SK-N-MC (cell line): ENCODE measurements at regions not wholly inside any gene's neighbourhood (a gene's known extent, or its start where the extent isn't known, plus 50 kb on each side); places are given as distances from the start of the nearest gene placed in this dataset.

Experiments used
- DNase-seq: peaks from one replicate; pipeline ENCODE4 v3.0.0-alpha.2; 2011; ENCODE audit warnings: low read depth, low spot score
- H3K27ac ChIP-seq: fragments of 200-600 bp; sonication (generic); 2 replicates; pipeline ENCODE4 v1.5.1; 2016; ENCODE audit warnings: mixed run types
- H3K36me3 ChIP-seq: fragments of 200-600 bp; sonication (generic); 2 replicates; pipeline ENCODE4 v1.6.1; 2017; ENCODE audit warnings: antibody characterized with exemption, low read length, mixed read lengths; ENCODE audit not compliant: insufficient read depth
- H3K4me3 ChIP-seq: fragments of 200-600 bp; sonication (generic); 2 replicates; pipeline ENCODE4 v1.5.1; 2016
- H3K9ac ChIP-seq: fragments of 200-600 bp; sonication (generic); 2 replicates; pipeline ENCODE4 v1.8.0; 2017; ENCODE audit warnings: mixed run types, mixed read lengths; ENCODE audit not compliant: insufficient read length
- H3K9me3 ChIP-seq: fragments of 200-600 bp; sonication (generic); 2 replicates; pipeline ENCODE4 v1.6.1; 2017; ENCODE audit warnings: low read depth, mild to moderate bottlenecking, antibody characterized with exemption, low read length, moderate library complexity, mixed read lengths
- EZH2 ChIP-seq: fragments of 200-600 bp; sonication (generic); IDR thresholded peaks from one replicate; pipeline ENCODE4 v1.6.1; 2017; ENCODE audit warnings: antibody characterized with exemption
- FOXP2 ChIP-seq: optimal IDR thresholded peaks from 2 replicates; pipeline ENCODE3; 2011; ENCODE audit warnings: mild to moderate bottlenecking, moderate library complexity; ENCODE audit not compliant: insufficient read depth; ENCODE audit errors: extremely low read length, control extremely low read depth
- POLR2AphosphoS5 ChIP-seq: IDR thresholded peaks from 2 replicates; pipeline ENCODE4 v1.6.1; 2012; ENCODE audit warnings: mild to moderate bottlenecking, low read depth, low read length, borderline replicate concordance

DNA sequence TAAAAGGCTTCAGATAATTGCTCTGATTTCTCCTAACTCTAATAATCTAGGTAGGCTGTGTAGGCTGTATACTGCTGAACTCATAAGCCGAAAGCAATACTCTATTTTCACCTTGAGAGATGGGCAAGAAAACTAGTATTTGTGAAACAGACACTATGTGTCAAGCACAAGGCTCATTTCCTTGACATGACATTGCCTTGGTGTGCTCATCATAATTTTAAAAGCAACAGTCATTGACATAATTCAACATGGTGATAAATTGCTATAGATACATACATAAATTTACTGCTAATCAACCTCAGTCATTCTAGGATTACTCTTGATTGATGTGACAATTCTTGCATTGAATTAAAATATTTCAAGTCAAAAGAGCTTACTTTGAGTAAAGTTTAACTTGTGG, 304.7 kb downstream of the CNTN3 start:
- Histone ChIP-seq H3K4me3 (no peak overlapping the region), H3K36me3 (no peaks in the 10 kb centered on the region), H3K9me3 (no peaks in the 10 kb centered on the region), H3K27ac (no peak overlapping the region), H3K9ac (no peak overlapping the region)
- no peak for DNase-seq
- no peak for TF ChIP-seq EZH2
- TF ChIP-seq FOXP2: no peak
- no peak for TF ChIP-seq POLR2AphosphoS5

DNA sequence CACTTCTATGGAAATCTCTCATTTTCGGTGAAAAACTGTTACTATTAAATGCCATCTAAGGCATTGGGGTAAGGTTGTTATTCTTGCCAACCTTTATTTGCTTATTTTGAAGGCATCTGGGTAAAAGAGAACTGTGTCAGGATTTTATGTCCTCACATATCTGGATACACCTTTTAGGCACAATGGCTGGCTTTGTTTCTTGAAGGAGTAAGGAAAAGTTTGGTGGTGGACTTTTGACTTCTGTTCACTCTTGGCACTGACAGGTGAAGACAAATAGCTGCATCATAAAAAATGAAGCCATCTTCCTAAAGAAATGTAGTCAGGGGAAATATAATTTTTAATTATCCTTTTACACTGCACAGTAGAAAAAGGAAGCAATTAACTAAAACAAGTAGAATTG, 310.0 kb downstream of the CNTN3 start:
- no peak for DNase-seq
- H3K9ac ChIP-seq: no peak overlapping the region
- no peaks in the 10 kb centered on the region for H3K9me3 ChIP-seq
- TF ChIP-seq POLR2AphosphoS5: no peak
- no peak for TF ChIP-seq FOXP2
- TF ChIP-seq EZH2: no peak
- H3K4me3 ChIP-seq: no peak overlapping the region
- H3K27ac ChIP-seq: no peak overlapping the region
- H3K36me3 ChIP-seq: no peaks in the 10 kb centered on the region

DNA sequence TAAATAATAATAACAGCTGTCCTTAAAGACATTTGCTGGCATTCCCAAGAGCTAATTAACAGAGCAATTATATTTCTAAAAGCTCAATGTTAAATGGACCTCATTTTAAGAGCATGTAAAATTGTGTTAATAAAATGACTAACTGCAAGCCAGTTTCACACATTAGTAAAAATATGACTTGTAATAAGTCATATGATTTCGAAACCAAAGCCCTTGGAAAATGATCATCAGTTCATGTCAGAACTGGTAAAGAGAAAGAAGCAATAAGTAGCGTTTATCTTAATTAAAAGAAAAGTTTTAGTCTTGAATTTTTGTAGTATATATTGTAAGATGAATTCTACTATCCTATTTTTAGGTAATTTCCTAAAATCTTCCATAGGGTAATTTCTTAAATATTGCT, 310.7 kb downstream of the CNTN3 start:
- TF ChIP-seq FOXP2: no peak
- TF ChIP-seq EZH2: no peak
- no peak for TF ChIP-seq POLR2AphosphoS5
- Histone ChIP-seq H3K27ac (no peak overlapping the region), H3K9ac (no peak overlapping the region), H3K36me3 (no peaks in the 10 kb centered on the region), H3K4me3 (no peak overlapping the region), H3K9me3 (no peaks in the 10 kb centered on the region)
- no peak for DNase-seq

DNA sequence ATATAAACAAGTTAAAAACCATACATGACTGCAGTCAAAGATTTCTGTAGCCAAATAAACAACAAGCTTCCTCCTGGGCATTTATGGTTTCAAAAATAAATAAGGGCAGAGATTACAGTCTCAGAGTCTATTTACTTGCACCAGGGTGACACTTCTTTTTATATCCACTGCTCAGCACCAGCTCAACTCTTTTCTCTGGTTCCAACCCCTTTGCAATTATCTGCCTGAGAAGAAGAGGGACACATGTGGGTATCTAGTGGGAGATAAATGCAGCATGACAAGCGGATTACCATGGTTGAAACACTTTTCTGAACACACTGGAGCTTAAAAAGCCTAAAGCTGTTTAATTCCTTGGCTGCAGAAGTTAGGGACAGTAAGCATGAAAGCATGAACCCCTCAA, 311.5 kb downstream of the CNTN3 start:
- no peaks in the 10 kb centered on the region for H3K36me3 ChIP-seq
- H3K9me3 ChIP-seq: no peaks in the 10 kb centered on the region
- H3K27ac ChIP-seq: no peak overlapping the region
- H3K9ac ChIP-seq: no peak overlapping the region
- DNase-seq: no peak
- H3K4me3 ChIP-seq: no peak overlapping the region
- TF ChIP-seq EZH2: no peak
- TF ChIP-seq POLR2AphosphoS5: no peak
- no peak for TF ChIP-seq FOXP2

DNA sequence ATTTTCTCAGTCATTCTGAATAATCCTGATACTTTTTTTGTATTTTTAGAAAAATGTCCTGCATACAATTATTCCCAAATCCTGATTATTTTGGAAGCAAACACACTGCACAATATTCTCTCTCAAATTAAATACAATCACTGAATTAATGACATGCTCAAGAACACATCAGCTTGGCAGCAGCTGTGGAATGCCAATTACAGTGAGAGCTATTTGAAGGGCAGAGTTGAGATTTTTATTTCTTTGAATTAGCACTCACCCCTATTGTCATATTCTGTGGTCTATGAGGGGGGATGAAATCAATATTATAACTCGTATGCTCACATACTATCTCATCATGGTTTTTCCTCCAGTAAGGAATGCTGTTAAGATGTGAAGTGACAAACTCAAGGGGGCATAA, 312.2 kb downstream of the CNTN3 start:
- Histone ChIP-seq H3K9ac (no peak overlapping the region), H3K9me3 (no peaks in the 10 kb centered on the region), H3K4me3 (no peak overlapping the region), H3K36me3 (no peaks in the 10 kb centered on the region), H3K27ac (no peak overlapping the region)
- no peak for DNase-seq
- TF ChIP-seq EZH2: no peak
- TF ChIP-seq POLR2AphosphoS5: no peak
- no peak for TF ChIP-seq FOXP2

DNA sequence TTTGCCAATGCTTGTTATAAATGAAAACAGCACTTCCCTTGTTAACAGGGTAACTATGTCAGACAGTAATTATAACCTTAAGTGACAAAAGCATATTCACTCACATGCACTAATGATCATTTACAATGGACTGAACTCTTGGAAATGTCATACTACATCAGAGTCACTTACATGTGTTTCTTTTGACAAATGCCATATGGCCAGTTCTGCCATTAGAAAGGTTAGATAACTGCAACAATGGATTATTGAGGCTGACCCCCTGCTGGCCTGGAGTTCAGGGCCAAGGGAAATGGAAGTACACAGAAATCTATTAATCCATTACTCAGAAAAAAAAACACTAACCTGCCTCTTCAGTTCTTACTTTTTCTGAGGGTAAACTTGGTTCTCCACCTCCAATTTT, 313.4 kb downstream of the CNTN3 start:
- TF ChIP-seq POLR2AphosphoS5: no peak
- TF ChIP-seq EZH2: no peak
- TF ChIP-seq FOXP2: no peak
- no peak overlapping the region for H3K4me3 ChIP-seq
- DNase-seq: no peak
- no peak overlapping the region for H3K9ac ChIP-seq
- H3K27ac ChIP-seq: no peak overlapping the region
- H3K9me3 ChIP-seq: no peaks in the 10 kb centered on the region
- H3K36me3 ChIP-seq: no peaks in the 10 kb centered on the region

DNA sequence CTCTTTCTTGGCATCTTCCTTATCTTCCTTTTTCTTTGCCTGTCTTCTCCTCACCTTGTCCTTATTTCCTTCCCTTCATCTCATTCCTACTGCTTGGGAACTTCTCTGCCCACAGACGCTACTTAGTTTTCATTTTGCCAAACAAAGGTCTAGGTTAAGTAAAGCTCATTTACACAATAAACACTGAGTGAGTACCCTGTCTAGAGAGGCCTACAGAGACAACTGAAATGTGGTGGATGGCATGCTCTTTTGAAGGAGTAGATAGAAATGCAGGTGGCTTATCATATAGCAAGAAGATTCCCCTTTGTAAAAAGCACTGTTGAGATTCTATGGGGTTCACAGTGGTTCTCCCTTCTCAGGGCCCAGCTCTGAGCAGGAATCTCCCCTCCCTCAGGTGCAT, 319.0 kb downstream of the CNTN3 start:
- no peak for DNase-seq
- H3K9ac ChIP-seq: no peak overlapping the region
- no peak overlapping the region for H3K4me3 ChIP-seq
- no peak overlapping the region for H3K27ac ChIP-seq
- TF ChIP-seq FOXP2 (no peak), POLR2AphosphoS5 (no peak), EZH2 (no peak)
- H3K9me3 ChIP-seq: no peaks in the 10 kb centered on the region
- H3K36me3 ChIP-seq: no peaks in the 10 kb centered on the region

DNA sequence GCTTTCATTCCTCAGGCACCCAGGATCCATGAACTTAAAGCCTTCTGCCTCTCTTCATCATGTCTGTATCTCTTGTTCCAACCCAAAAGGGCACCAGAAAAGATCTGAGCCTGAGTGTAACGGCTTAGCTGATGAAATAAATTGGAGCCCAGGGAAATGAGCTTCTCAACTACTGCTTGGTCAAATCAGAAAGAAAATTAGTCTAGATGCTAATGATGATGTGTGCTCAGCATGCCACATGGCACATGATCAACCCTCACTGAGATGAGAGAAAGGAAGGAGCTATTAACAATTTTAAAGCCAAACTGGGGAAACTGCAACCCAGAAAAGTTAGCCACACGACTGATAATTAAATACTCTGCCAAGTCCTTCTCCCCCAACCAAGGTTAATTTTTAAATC, 325.7 kb downstream of the CNTN3 start:
- Histone ChIP-seq H3K36me3 (no peaks in the 10 kb centered on the region), H3K9ac (no peak overlapping the region), H3K4me3 (no peak overlapping the region), H3K27ac (no peak overlapping the region), H3K9me3 (no peaks in the 10 kb centered on the region)
- TF ChIP-seq POLR2AphosphoS5 (no peak), FOXP2 (no peak), EZH2 (no peak)
- no peak for DNase-seq

DNA sequence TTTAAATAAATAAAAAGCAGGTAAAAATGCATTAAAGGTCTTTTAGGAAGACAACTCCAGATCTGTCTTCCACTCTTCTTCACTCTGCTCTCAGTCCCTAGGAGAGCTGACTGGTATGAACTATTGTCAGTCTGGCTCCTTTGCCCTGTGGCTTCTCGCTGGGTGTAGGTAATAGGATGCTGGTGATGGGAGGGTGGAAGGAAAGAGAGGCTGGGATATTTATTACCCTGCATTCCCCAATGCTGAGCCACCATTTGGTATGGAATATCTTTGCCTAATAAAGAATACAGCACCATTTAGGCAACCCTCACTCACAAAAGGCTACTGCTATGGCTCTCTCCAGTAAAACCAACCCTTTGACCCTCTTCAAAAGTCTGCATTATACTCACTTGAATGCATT, 326.9 kb downstream of the CNTN3 start:
- TF ChIP-seq EZH2: no peak
- TF ChIP-seq FOXP2: no peak
- TF ChIP-seq POLR2AphosphoS5: no peak
- Histone ChIP-seq H3K27ac (no peak overlapping the region), H3K4me3 (no peak overlapping the region)

DNA sequence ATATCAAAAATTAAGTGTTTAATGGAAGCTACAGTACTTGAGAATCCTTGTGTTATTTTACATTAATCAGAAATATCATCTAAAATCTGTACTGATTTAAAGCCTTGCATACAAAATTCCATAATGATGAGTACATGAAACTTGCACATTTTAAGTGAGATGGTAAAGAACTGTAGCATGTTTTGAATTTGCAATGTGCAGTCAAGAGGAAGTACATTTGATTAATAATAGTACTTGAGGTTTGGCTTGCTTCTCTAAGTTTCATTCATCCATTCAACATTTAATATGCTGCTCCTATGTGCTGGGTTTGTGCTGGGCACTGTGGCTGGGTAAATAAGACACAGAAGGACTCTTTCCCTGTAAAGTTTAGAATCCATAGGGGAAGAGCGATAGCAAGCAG, 332.3 kb downstream of the CNTN3 start:
- H3K9me3 ChIP-seq: no peaks in the 10 kb centered on the region
- H3K27ac ChIP-seq: no peak overlapping the region
- DNase-seq: no peak
- TF ChIP-seq POLR2AphosphoS5 (no peak), FOXP2 (no peak), EZH2 (no peak)
- H3K36me3 ChIP-seq: no peaks in the 10 kb centered on the region
- no peak overlapping the region for H3K4me3 ChIP-seq
- no peak overlapping the region for H3K9ac ChIP-seq

More for the DNA sequence above, 326.9 kb downstream of the CNTN3 start:
- no peaks in the 10 kb centered on the region for H3K9me3 ChIP-seq
- no peaks in the 10 kb centered on the region for H3K36me3 ChIP-seq
- DNase-seq: no peak
- H3K9ac ChIP-seq: no peak overlapping the region

DNA sequence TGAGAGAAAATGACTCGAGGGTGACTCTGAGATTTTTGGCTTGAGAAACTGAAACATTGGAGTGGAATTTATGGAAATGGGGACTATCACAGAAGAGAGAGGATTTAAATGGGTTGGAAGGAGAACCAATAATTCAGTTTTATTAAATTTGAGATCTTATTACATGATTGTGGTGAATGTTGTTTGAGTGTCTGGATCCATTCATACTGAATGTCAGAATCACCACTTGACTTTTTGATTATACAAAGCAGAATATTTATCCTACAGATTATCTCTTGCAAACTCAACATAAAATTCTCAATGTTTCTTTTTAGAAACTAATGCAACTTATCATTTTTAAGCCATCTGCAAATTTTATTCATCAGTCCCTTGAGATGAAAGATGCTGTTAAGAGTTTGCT, 332.8 kb downstream of the CNTN3 start:
- no peak for DNase-seq
- Histone ChIP-seq H3K4me3 (no peak overlapping the region), H3K9ac (no peak overlapping the region), H3K27ac (no peak overlapping the region), H3K9me3 (no peaks in the 10 kb centered on the region), H3K36me3 (no peaks in the 10 kb centered on the region)
- TF ChIP-seq POLR2AphosphoS5: no peak
- no peak for TF ChIP-seq FOXP2
- TF ChIP-seq EZH2: no peak
